Thoracic aorta (tissue), 2 donors: ENCODE measurements at regions not wholly inside any gene's neighbourhood (a gene's known extent, or its start where the extent isn't known, plus 50 kb on each side); places are given as distances from the start of the nearest gene placed in this dataset.
"Not testable (repeated sequence)": the region's sequence is repeated elsewhere in the genome, so short reads cannot be mapped to it uniquely, and the experiment has no call there.

Experiments used
- ATAC-seq: fragments of 150-250 bp; one replicate; pipeline ENCODE4 v1.8.0; 2017; ENCODE audit warnings: low read depth; ENCODE audit not compliant: insufficient number of reproducible peaks, low FRiP score
- DNase-seq: peaks from one replicate; pipeline ENCODE4 v3.0.0-alpha.2; 2020; ENCODE audit warnings: low spot score
- H3K27ac ChIP-seq, 2 donors: fragments of 200-600 bp; sonication (generic); 1 replicate in 1 of 2; 2 replicates in 1 of 2; pipeline ENCODE4 v1.5.1; 2016; ENCODE audit warnings: mild to moderate bottlenecking in 2 of 2, moderate library complexity in 2 of 2
- H3K27me3 ChIP-seq: fragments of 200-600 bp; sonication (generic); replicated peaks from 2 replicates; pipeline ENCODE4 v1.6.0; 2016; ENCODE audit warnings: mild to moderate bottlenecking; ENCODE audit not compliant: insufficient read depth
- H3K36me3 ChIP-seq: fragments of 200-600 bp; sonication (generic); one replicate; pipeline ENCODE4 v1.5.1; 2016
- H3K4me1 ChIP-seq, 2 donors: fragments of 200-600 bp; sonication (generic); 1 replicate in 1 of 2; 2 replicates in 1 of 2; pipeline versions ENCODE4 v1.5.1 to v1.6.0; 2016; ENCODE audit warnings: low read depth in 2 of 2, mild to moderate bottlenecking in 1 of 2; ENCODE audit not compliant: control insufficient read depth in 1 of 2
- H3K4me3 ChIP-seq: fragments of 200-600 bp; sonication (generic); 2 replicates; pipeline ENCODE4 v1.5.1; 2016; ENCODE audit warnings: mild to moderate bottlenecking
- H3K9me3 ChIP-seq: fragments of 200-600 bp; sonication (generic); 2 replicates; pipeline ENCODE4 v1.5.1; 2016
- CTCF ChIP-seq: fragments of 200-600 bp; sonication (generic); IDR thresholded peaks from one replicate; pipeline ENCODE4 v1.5.1; 2019; ENCODE audit warnings: antibody characterized with exemption

DNA sequence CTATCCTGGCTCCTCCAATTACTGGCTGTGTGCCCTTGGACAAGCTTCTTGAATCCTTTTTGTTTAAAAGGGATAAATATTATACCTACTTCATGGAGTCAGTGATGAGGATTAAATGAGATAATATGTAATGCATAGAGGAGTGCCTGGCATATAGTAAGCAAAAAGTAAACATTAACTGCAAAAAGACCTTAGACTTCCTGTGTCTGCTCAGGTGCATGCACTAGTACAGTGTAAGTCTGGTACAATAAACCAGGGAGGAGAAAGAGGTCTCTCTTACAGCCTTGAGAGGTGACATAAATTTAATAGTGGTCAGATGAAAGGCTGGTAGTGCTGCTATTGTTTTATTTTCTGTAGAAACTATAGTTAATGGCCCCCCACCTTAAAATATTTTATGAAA lies 305.2 kb upstream of the MIS18BP1 start:
- no peak for DNase-seq
- no peak for TF ChIP-seq CTCF

DNA sequence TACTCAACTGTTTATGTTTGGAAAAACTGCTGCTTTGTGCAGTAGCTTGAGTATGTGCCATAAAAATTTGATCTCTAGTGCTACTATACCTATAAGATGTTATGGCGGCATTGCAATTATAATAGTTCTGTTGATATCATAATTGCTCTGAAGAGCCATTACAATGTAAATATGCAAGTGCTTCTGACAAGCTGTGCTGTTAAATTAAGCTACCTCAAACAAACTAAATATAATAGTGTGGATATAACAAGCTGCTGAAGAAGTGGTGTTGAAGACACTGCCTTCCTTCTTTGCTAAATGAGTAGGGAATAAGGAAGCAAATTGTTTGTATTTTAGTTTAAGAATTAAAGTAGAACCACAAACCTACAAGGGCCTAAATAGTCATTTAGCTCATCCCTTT lies 301.0 kb upstream of the MIS18BP1 start:
- no peaks in the 10 kb centered on the region for H3K36me3 ChIP-seq
- no peak overlapping the region for H3K4me3 ChIP-seq
- H3K9me3 ChIP-seq = no peaks in the 10 kb centered on the region
- no peaks in the 10 kb centered on the region for H3K27me3 ChIP-seq
- no peak for TF ChIP-seq CTCF
- no peaks in the 10 kb centered on the region for H3K4me1 ChIP-seq
- no peak for ATAC-seq
- H3K27ac ChIP-seq = no peak overlapping the region
- DNase-seq = no peak

More for the DNA sequence above, 305.2 kb upstream of the MIS18BP1 start:
- Histone ChIP-seq H3K36me3 (no peaks in the 10 kb centered on the region), H3K4me1 (no peaks in the 10 kb centered on the region), H3K27ac (no peak overlapping the region), H3K9me3 (no peaks in the 10 kb centered on the region), H3K27me3 (no peaks in the 10 kb centered on the region), H3K4me3 (no peak overlapping the region)
- no peak for ATAC-seq

DNA sequence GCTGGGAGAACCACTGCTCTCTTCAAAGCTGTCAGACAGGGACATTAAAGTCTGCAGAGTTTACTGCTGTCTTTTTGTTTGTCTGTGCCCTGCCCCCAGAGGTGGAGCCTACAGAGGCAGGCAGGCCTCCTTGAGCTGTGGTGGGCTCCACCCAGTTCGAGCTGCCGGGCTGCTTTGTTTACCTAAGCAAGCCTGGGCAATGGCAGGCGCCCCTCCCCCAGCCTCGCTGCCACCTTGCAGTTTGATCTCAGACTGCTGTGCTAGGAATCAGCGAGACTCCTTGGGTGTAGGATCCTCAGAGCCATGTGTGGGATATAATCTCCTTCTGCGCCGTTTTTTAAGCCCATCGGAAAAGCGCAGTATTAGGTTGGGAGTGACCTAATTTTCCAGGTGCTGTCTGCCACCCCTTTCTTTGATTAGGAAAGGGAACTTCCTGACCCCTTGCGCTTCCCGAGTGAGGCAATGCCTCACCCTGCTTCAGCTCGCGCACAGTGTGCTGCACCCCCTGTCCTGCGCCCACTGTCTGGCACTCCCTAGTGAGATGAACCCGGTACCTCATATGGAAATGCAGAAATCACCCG lies 298.3 kb upstream of the MIS18BP1 start:
- not testable (repeated sequence) for H3K9me3 ChIP-seq, ATAC-seq, H3K27ac ChIP-seq, DNase-seq, H3K4me3 ChIP-seq, H3K36me3 ChIP-seq, H3K27me3 ChIP-seq, H3K4me1 ChIP-seq

- no peak for TF ChIP-seq CTCF
- no peaks in the 10 kb centered on the region for H3K27me3 ChIP-seq
- no peaks in the 10 kb centered on the region for H3K9me3 ChIP-seq
- no peaks in the 10 kb centered on the region for H3K4me1 ChIP-seq
- H3K27ac ChIP-seq = no peak overlapping the region
- H3K4me3 ChIP-seq = no peak overlapping the region
- ATAC-seq (no peak), DNase-seq (no peak)
- H3K36me3 ChIP-seq = no peaks in the 10 kb centered on the region
Observed at GRCh38 chr14:45531022-45531421, 278.0 kb upstream of the MIS18BP1 start.

DNA sequence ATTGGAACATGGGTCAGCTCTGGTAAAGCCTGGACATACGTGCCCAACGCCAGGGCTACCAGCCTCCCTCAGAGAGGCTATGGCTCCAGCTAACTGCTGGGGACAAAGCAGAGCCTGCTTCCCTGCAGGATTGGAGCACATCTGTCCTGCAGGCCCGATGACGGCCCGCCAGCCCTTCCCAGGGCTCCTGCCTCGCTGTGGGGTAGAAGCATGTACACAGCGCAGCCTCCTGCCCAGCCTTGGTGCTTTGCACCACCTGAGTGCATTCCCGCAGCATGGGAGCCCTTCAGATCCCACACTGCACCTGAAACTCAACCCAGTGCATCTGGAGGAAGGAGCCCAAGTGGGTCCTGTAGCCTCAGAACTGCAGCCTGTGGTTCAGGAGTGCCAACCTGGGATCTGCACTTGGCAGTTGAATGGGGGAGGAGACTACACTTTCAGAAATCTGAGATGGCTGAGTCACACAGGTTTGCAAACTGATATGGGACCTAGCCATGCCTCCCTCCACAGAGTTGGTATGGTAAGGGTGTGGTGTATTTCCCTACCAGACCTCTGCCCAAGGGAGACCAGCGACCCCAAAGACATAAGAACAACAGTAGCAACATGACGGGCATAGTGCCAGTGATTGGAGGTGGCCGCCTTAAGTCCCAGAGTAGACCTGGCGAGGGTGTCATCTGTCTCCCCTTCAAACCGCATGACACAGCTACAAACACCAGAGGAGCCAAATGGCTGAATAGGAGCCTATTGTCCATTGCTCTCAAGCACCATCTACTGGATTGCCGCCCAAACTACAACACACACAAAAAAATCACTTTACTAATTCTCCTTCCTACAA lies 273.9 kb upstream of the MIS18BP1 start:
- TF ChIP-seq CTCF = no peak
- H3K4me1 ChIP-seq = no peaks in the 10 kb centered on the region
- H3K27me3 ChIP-seq = no peaks in the 10 kb centered on the region
- no peak for DNase-seq
- H3K36me3 ChIP-seq = no peaks in the 10 kb centered on the region
- no peak overlapping the region for H3K27ac ChIP-seq
- no peak overlapping the region for H3K4me3 ChIP-seq
- ATAC-seq = no peak
- no peaks in the 10 kb centered on the region for H3K9me3 ChIP-seq
